ENCODE measurements at regions not wholly inside any gene's neighbourhood (a gene's known extent, or its start where the extent isn't known, plus 50 kb on each side); places are given as distances from the start of the nearest gene placed in this dataset.

DNA sequence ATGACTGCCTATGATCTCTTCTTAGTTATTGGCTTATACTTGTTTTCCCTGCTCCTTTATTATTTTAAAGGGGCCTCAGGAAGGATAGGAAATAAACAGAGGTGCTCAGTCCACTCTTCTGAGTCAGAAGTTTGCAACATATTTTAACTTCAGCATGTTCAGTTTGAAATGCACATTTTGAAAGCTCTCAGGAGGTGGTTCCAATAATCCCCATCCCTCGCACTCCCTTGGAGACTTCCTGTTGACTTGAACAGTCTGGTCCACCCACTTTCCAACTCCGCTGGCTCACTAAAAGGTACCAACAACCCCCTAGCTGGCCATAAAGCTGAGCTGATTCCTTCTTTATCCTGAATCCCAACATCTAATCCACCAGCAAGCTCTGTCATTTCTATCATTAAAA lies 78.3 kb upstream of the DUSP21 start:
- TF ChIP-seq, protein P1, sequence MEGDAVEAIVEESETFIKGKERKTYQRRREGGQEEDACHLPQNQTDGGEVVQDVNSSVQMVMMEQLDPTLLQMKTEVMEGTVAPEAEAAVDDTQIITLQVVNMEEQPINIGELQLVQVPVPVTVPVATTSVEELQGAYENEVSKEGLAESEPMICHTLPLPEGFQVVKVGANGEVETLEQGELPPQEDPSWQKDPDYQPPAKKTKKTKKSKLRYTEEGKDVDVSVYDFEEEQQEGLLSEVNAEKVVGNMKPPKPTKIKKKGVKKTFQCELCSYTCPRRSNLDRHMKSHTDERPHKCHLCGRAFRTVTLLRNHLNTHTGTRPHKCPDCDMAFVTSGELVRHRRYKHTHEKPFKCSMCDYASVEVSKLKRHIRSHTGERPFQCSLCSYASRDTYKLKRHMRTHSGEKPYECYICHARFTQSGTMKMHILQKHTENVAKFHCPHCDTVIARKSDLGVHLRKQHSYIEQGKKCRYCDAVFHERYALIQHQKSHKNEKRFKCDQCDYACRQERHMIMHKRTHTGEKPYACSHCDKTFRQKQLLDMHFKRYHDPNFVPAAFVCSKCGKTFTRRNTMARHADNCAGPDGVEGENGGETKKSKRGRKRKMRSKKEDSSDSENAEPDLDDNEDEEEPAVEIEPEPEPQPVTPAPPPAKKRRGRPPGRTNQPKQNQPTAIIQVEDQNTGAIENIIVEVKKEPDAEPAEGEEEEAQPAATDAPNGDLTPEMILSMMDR (IDR thresholded peaks at IDR 0.05): no peak
- TF ChIP-seq ZSCAN20 (CRISPR knock-in tag; IDR thresholded peaks at IDR 0.05): no peak
- TF ChIP-seq POLR2A (IDR thresholded peaks at IDR 0.05; ENCODE audit: low read length): no peak
- no peak for TF ChIP-seq HEYL (CRISPR knock-in tag; IDR thresholded peaks at IDR 0.05)
- no peak for TF ChIP-seq CBX2 (IDR thresholded peaks at IDR 0.05; ENCODE audit: borderline replicate concordance, low read depth)
- TF ChIP-seq JUNB (IDR thresholded peaks at IDR 0.05): no peak
